HEK293T (cell line): ENCODE measurements at regions not wholly inside any gene's neighbourhood (a gene's known extent, or its start where the extent isn't known, plus 50 kb on each side); places are given as distances from the start of the nearest gene placed in this dataset.

ENCODE experiments used
- ARNT ChIP-seq: fragments of 450-650 bp; IDR thresholded peaks from 2 replicates; pipeline ENCODE4 v1.6.1; 2017; ENCODE audit warnings: mild to moderate bottlenecking
- BHLHE40 ChIP-seq: fragments of 450-650 bp; IDR thresholded peaks from 2 replicates; pipeline ENCODE4 v1.6.1; 2016; ENCODE audit warnings: mild to moderate bottlenecking, moderate library complexity, borderline replicate concordance
- FOXK2 ChIP-seq: fragments of 450-650 bp; IDR thresholded peaks from 2 replicates; pipeline ENCODE4 v1.6.1; 2016; ENCODE audit warnings: mild to moderate bottlenecking
- FOXM1 ChIP-seq: fragments of 450-650 bp; IDR thresholded peaks from 2 replicates; pipeline ENCODE4 v1.6.1; 2017; ENCODE audit warnings: mild to moderate bottlenecking, borderline replicate concordance
- SUZ12 ChIP-seq: fragments of 450-650 bp; IDR thresholded peaks from 2 replicates; pipeline ENCODE4 v1.6.1; 2016; ENCODE audit warnings: mild to moderate bottlenecking

DNA sequence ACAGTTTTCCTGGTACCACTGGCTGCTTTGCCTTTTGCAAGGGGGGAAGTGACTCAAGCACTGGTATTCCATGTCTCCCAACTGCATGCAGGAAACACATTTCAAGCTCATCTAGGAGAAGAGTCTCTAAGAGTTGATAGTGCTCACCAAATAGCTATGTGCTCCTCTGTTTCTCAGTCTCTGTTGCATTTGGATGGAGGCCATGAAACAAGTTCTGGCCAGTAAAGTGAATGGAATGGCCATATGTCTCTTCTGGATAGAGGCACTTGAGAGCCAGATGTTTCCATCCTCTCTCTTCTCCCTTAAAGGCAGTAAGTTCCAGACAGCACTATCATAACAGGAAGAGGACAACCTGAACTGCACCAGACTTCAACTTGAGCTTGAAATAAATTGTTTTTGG lies 60.6 kb downstream of the C16orf82 start:
- TF ChIP-seq BHLHE40 (no peak), FOXK2 (no peak), ARNT (no peak), SUZ12 (no peak), FOXM1 (no peak)
